ENCODE measurements at regions not wholly inside any gene's neighbourhood (a gene's known extent, or its start where the extent isn't known, plus 50 kb on each side); places are given as distances from the start of the nearest gene placed in this dataset.
A peak's percentile ranks its signal among the peaks of the same experiment; 100 is the strongest.

GRCh38 chr18:56068701-56069100 is 480.7 kb upstream of the TCF4 start:
- Histone ChIP-seq H3K36me3 (ENCODE audit: control insufficient read depth, insufficient read depth, low read length) (no peaks in the 10 kb centered on the region), H3K4me3 (ENCODE audit: low read depth, low read length) (no peak overlapping the region), H3K27me3 (ENCODE audit: control insufficient read depth, insufficient read depth, low read length) (no peaks in the 10 kb centered on the region)
- FAIRE-seq (no peak), DNase-seq (ENCODE audit: low read depth) (peak; percentile 64)
- TF ChIP-seq, protein P1, sequence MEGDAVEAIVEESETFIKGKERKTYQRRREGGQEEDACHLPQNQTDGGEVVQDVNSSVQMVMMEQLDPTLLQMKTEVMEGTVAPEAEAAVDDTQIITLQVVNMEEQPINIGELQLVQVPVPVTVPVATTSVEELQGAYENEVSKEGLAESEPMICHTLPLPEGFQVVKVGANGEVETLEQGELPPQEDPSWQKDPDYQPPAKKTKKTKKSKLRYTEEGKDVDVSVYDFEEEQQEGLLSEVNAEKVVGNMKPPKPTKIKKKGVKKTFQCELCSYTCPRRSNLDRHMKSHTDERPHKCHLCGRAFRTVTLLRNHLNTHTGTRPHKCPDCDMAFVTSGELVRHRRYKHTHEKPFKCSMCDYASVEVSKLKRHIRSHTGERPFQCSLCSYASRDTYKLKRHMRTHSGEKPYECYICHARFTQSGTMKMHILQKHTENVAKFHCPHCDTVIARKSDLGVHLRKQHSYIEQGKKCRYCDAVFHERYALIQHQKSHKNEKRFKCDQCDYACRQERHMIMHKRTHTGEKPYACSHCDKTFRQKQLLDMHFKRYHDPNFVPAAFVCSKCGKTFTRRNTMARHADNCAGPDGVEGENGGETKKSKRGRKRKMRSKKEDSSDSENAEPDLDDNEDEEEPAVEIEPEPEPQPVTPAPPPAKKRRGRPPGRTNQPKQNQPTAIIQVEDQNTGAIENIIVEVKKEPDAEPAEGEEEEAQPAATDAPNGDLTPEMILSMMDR (IDR thresholded peaks at IDR 0.05; ENCODE audit: insufficient read depth, low read length, severe bottlenecking) = no peak

GRCh38 chr18:56067969-56068671 is 480.1 kb upstream of the TCF4 start:
- DNase-seq (ENCODE audit: low read depth) (peak; percentile 74), FAIRE-seq (peak; percentile 73)
- TF ChIP-seq, protein P1 (IDR thresholded peaks at IDR 0.05; ENCODE audit: insufficient read depth, low read length, severe bottlenecking) = no peak

DNA sequence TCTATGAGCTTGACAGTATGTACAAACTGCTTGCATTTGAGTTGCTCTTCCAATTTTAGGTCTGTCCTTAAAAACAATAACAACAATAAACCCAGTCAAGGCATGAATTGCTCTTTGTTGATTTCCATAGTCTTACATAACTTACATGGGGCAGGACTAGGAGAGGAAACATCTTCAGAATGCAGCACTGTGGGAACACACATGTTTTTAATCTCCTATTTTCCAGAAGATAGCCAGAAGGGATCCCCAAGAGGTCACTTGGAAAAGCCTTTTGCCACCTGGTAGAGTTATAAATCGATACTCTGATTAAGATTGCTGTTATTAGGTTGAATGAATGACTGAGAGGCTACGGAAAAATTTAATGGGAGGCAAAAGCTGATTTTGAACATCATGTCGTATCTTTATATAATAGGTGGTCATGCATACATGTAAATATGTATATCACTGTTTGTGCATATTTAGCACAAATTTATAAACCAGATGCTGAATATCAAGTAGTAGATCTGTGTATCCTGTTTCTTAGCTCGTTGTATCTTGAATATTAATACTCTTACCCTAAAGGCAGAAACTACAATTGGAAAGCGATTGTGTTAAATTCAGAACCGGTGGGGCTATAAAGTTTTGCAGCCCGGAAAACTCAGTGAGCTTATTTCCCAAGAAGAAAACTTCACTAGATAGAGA is 479.4 kb upstream of the TCF4 start:
- no peak for DNase-seq (ENCODE audit: low read depth)
- TF ChIP-seq, protein P1 (IDR thresholded peaks at IDR 0.05; ENCODE audit: insufficient read depth, low read length, severe bottlenecking) = no peak
- Histone ChIP-seq H3K36me3 (ENCODE audit: control insufficient read depth, insufficient read depth, low read length) (no peaks in the 10 kb centered on the region), H3K27me3 (ENCODE audit: control insufficient read depth, insufficient read depth, low read length) (no peaks in the 10 kb centered on the region), H3K4me3 (ENCODE audit: low read depth, low read length) (no peak overlapping the region)
- FAIRE-seq = no peak

More at GRCh38 chr18:56067969-56068671, 480.1 kb upstream of the TCF4 start:
- no peak overlapping the region for H3K4me3 ChIP-seq (ENCODE audit: low read depth, low read length)
- no peaks in the 10 kb centered on the region for H3K27me3 ChIP-seq (ENCODE audit: control insufficient read depth, insufficient read depth, low read length)
- H3K36me3 ChIP-seq (ENCODE audit: control insufficient read depth, insufficient read depth, low read length) = no peaks in the 10 kb centered on the region

DNA sequence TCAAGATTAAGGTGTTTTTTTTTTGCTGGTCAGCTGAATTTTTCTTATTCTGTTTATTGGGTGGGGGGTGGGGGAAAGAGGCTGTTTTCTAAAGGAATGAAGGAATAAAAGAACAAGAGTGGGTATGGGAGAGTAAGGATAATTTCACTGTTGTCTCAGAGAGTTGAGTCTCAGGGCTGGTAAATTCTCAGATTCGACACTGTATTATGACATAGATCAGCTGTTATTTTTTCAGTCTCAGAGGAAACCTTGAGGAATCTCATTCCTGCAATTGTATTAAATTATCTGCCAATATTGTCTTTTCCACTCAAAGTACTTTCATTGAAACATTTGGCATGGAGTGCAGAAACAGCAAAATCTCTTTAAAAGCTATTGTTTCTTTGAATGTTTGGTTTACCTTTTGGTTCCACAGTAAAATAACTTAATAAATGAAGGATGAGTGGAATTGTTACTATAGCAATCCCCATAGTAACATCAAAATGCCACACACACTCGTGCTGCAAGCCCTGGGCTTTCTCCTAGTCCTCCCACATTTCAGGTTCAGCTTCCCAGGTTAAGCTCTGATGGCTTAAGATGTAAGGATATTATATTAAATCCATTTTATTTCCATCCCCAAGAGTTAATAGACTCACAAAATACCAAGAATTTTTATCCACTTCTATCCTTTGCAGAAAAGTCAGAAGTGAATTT is 478.7 kb upstream of the TCF4 start:
- Histone ChIP-seq H3K4me3 (ENCODE audit: low read depth, low read length) (no peak overlapping the region), H3K27me3 (ENCODE audit: control insufficient read depth, insufficient read depth, low read length) (no peaks in the 10 kb centered on the region), H3K36me3 (ENCODE audit: control insufficient read depth, insufficient read depth, low read length) (no peaks in the 10 kb centered on the region)
- no peak for DNase-seq (ENCODE audit: low read depth)
- FAIRE-seq = no peak
- TF ChIP-seq, protein P1 (IDR thresholded peaks at IDR 0.05; ENCODE audit: insufficient read depth, low read length, severe bottlenecking) = no peak

DNA sequence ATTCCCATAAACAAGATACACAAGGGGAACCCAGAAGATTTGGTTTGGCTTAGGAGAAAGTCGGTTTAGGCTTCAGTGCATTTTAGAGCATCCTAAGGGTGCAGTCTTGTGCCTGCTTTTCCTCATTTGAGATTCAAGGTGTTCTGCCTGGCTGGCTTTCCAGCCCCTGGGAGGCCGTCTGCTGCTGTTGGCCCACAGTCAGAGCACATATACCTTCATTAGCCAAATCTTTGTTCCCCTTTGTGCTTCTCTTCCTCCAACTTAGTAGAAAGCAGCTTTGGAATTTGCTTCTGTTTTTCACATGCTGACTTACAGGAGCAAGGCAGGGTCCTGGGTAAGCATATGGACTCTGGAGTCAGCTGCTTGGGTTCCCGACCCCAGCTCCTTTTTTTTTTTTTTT is 477.1 kb upstream of the TCF4 start:
- H3K36me3 ChIP-seq (ENCODE audit: control insufficient read depth, insufficient read depth, low read length) = no peaks in the 10 kb centered on the region
- no peaks in the 10 kb centered on the region for H3K27me3 ChIP-seq (ENCODE audit: control insufficient read depth, insufficient read depth, low read length)
- FAIRE-seq (no peak), DNase-seq (ENCODE audit: low read depth) (no peak)
- no peak overlapping the region for H3K4me3 ChIP-seq (ENCODE audit: low read depth, low read length)
- TF ChIP-seq, protein P1 (IDR thresholded peaks at IDR 0.05; ENCODE audit: insufficient read depth, low read length, severe bottlenecking) = no peak

All from bronchial epithelial cell (primary cell).